GM12865 (cell line): ENCODE measurements at regions not wholly inside any gene's neighbourhood (a gene's known extent, or its start where the extent isn't known, plus 50 kb on each side); places are given as distances from the start of the nearest gene placed in this dataset.

Experiments used
- DNase-seq: peaks from one replicate; pipeline ENCODE4 v3.0.0; 2010; ENCODE audit warnings: low read depth
- H3K4me3 ChIP-seq: 2 replicates; pipeline ENCODE4 v1.5.1; 2011; ENCODE audit warnings: mild to moderate bottlenecking, low read depth, low read length, control low read depth
- CTCF ChIP-seq: IDR thresholded peaks from 2 replicates; pipeline ENCODE4 v1.5.1; 2011; ENCODE audit warnings: low read length, control low read depth, low read depth, inconsistent platforms; ENCODE audit not compliant: insufficient read depth; ENCODE audit errors: missing control alignments

GRCh38 chr7:13454916-13455592 lies 534.4 kb downstream of the ETV1 start:
- no peak for DNase-seq
- no peak for TF ChIP-seq CTCF
- H3K4me3 ChIP-seq, result no peak overlapping the region

DNA sequence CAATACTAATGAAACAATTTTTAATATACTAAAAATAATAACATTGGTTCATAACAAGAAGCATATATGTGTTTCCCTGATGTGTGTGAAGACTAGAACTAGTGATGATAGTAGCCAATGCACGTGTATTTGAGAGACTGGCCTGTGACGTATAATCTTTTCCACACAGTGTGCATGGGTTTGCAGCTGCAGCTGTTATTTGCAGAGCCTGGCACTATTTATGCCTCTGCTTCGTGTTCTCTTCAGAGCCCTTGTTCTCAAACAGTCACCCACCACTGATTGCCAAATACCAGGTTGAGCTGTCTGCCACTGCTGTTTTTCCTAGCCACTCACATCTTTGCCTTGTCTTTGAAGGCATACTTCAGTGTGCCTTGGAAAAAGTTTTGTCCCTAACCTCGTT lies 531.7 kb downstream of the ETV1 start:
- H3K4me3 ChIP-seq, result no peak overlapping the region
- no peak for DNase-seq
- TF ChIP-seq CTCF, result no peak

DNA sequence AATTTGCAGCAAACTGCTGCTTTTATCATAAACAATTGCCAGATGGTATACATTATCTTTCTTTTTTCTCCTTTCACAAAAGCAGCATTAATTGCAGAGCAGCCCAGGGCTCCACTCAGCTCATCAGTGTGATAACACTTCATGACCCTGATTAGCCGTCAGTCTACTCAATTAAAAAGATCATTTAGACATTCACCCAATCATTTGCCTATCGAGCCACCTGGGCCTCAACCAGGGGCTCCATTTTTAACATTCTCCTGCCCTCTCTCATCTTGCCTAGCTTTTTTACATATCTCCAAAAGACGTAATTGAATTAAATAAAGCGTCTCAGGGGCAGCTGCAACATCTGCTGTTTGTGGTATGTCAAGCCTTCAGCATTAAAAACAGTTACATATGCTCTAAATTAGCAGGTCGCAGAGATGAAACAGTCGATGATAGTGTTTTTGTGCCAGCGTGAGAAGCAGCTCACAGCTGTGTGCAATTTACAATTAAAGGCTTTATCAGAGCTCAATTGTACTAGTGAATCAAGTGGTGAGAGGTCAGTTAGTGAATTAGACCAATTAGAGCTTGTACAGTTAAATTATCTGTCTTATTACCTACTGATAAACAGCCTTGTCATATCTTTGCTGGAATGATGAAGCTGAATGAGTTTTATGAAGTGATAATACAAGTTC lies 522.5 kb downstream of the ETV1 start:
- no peak for DNase-seq
- no peak for TF ChIP-seq CTCF
- H3K4me3 ChIP-seq, result no peak overlapping the region

GRCh38 chr7:13476881-13477444 lies 512.5 kb downstream of the ETV1 start:
- no peak for DNase-seq
- TF ChIP-seq CTCF, result no peak
- no peak overlapping the region for H3K4me3 ChIP-seq

DNA sequence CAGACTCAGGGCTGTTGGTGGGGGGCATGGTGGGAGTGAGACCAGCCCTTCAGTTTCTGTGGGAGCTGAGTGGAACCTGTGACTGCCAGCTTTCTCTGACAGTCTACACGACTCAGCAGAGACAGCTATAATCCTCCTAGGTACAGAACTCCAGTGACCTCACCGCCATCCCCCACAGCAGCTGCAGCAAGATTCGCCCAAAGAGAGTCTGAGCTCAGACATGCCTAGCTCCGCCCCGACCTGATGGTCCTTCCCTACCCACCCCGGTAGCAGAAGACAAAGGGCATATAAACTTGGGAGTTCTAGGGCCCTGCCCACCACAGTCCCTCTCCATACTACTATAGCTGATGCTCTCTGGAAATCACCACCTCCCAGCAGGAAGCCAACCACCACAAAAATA lies 500.1 kb downstream of the ETV1 start:
- DNase-seq, result no peak
- no peak overlapping the region for H3K4me3 ChIP-seq
- TF ChIP-seq CTCF, result no peak

DNA sequence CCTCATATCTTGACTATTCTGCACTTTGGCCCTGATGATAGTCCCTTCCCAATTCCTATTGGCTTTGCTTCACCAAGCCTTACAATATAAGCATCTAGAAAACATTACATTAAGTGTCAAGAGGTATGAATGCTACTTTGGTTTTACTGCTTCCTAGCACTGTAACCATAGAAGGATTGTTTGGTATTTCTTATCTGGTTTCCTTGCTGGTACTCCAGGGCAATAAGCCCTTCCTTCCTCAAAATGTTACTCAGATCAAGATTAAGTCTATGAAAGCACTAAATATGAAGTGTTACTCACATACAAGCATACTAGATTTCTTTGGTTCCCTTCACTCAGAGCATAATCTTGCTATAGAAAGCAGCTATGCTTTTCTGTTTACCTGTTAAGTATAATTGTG lies 492.5 kb downstream of the ETV1 start:
- no peak for TF ChIP-seq CTCF
- DNase-seq, result no peak

More for the DNA sequence above, 492.5 kb downstream of the ETV1 start:
- no peak overlapping the region for H3K4me3 ChIP-seq
